OCI-LY7 (cell line): ENCODE measurements at regions not wholly inside any gene's neighbourhood (a gene's known extent, or its start where the extent isn't known, plus 50 kb on each side); places are given as distances from the start of the nearest gene placed in this dataset.

ENCODE experiments used
- EZH2phosphoT487 ChIP-seq: fragments of 200-600 bp; sonication (generic); IDR thresholded peaks from 2 replicates; pipeline ENCODE4 v1.6.1; 2018; ENCODE audit warnings: low read depth, borderline replicate concordance, mild to moderate bottlenecking, mixed run types, antibody characterized with exemption, low read length, moderate library complexity, mixed read lengths
- TF ChIP-seq, protein P1 (sequence below): fragments of 200-600 bp; sonication (generic); conservative IDR thresholded peaks from 2 replicates; pipeline ENCODE4 v1.5.1; 2014; ENCODE audit warnings: mild to moderate bottlenecking, antibody characterized with exemption, low read length, moderate library complexity, mixed read lengths

DNA sequence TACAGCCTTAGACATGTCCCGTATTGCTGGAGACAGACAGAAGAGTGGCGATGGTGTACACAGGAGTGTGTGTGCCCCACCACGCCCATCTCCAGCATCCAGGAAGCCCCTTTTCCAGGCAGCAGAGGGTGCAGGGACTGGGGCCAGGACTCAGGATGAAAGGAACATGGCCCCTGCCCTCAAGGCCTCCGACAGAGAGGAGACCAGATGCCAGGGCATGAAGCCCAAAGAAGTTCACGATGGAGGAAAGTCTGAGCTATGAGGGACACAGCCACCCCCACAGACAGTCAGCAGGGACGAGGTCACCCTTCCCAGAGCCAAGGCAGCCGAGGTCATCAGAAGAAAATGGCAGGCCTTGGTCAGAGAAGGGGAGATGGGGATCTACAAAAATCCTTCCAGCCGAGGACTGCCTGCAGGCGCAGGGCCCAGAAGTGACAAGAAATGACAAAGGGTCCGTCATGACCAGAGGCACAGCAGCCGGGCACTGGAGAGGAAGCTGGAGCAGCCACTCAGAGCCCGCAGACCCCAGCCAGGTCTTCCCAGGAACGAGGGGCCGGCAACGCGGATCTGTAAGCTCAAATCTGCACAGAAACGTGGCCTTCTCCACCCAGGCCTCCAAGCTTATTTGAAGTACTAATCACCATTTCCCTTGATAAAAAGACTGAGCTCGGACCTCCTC lies 78.7 kb upstream of the PPP2R2D start:
- TF ChIP-seq, protein P1, sequence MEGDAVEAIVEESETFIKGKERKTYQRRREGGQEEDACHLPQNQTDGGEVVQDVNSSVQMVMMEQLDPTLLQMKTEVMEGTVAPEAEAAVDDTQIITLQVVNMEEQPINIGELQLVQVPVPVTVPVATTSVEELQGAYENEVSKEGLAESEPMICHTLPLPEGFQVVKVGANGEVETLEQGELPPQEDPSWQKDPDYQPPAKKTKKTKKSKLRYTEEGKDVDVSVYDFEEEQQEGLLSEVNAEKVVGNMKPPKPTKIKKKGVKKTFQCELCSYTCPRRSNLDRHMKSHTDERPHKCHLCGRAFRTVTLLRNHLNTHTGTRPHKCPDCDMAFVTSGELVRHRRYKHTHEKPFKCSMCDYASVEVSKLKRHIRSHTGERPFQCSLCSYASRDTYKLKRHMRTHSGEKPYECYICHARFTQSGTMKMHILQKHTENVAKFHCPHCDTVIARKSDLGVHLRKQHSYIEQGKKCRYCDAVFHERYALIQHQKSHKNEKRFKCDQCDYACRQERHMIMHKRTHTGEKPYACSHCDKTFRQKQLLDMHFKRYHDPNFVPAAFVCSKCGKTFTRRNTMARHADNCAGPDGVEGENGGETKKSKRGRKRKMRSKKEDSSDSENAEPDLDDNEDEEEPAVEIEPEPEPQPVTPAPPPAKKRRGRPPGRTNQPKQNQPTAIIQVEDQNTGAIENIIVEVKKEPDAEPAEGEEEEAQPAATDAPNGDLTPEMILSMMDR = no peak
- no peak for TF ChIP-seq EZH2phosphoT487
